ENCODE measurements at regions not wholly inside any gene's neighbourhood (a gene's known extent, or its start where the extent isn't known, plus 50 kb on each side); places are given as distances from the start of the nearest gene placed in this dataset.

GRCh38 chr6:128631031-128631430 lies 110.6 kb upstream of the PTPRK start:
- H3K4me3 ChIP-seq (ENCODE audit: low read depth in 1 of 2, low read length in 2 of 2), result no peak overlapping the region
- H3K27me3 ChIP-seq (ENCODE audit: insufficient read depth, low read length, poor library complexity), result no peaks in the 10 kb centered on the region
- no peak overlapping the region for H3K9ac ChIP-seq (ENCODE audit: low read depth, low read length)
- TF ChIP-seq CTCF (IDR thresholded peaks at IDR 0.05; ENCODE audit: borderline replicate concordance, extremely low read depth, low read length, poor library complexity, severe bottlenecking), result no peak
- no peak for TF ChIP-seq EZH2 (IDR thresholded peaks at IDR 0.05; ENCODE audit: borderline replicate concordance, low read depth, low read length, severe bottlenecking)
- H3K4me2 ChIP-seq (ENCODE audit: insufficient read depth, low read length), result no peak overlapping the region
- no peaks in the 10 kb centered on the region for H3K9me3 ChIP-seq (ENCODE audit: insufficient read depth, low read length, severe bottlenecking)
- DNase-seq (no peak), ATAC-seq (ENCODE audit: insufficient read depth, low read depth) (no peak)
- no peaks in the 10 kb centered on the region for H3K79me2 ChIP-seq (ENCODE audit: insufficient read depth, low read length)
- H3K4me1 ChIP-seq (ENCODE audit: insufficient read depth, low read length), result no peaks in the 10 kb centered on the region
- no peak overlapping the region for H2AFZ ChIP-seq (ENCODE audit: low read depth, low read length)
- no peaks in the 10 kb centered on the region for H3K36me3 ChIP-seq (ENCODE audit: insufficient read depth, low read length)
- H4K20me1 ChIP-seq (ENCODE audit: insufficient read depth, low read length), result no peaks in the 10 kb centered on the region
- no peak overlapping the region for H3K27ac ChIP-seq (ENCODE audit: low read length)

GRCh38 chr6:128630213-128630612 lies 109.8 kb upstream of the PTPRK start:
- Histone ChIP-seq H3K36me3 (ENCODE audit: insufficient read depth, low read length) (no peaks in the 10 kb centered on the region), H3K4me3 (ENCODE audit: low read depth in 1 of 2, low read length in 2 of 2) (no peak overlapping the region), H3K9ac (ENCODE audit: low read depth, low read length) (no peak overlapping the region), H3K4me2 (ENCODE audit: insufficient read depth, low read length) (no peak overlapping the region), H4K20me1 (ENCODE audit: insufficient read depth, low read length) (no peaks in the 10 kb centered on the region), H3K27ac (ENCODE audit: low read length) (no peak overlapping the region), H3K27me3 (ENCODE audit: insufficient read depth, low read length, poor library complexity) (no peaks in the 10 kb centered on the region), H3K4me1 (ENCODE audit: insufficient read depth, low read length) (no peaks in the 10 kb centered on the region), H3K9me3 (ENCODE audit: insufficient read depth, low read length, severe bottlenecking) (no peaks in the 10 kb centered on the region), H2AFZ (ENCODE audit: low read depth, low read length) (no peak overlapping the region), H3K79me2 (ENCODE audit: insufficient read depth, low read length) (no peaks in the 10 kb centered on the region)
- ATAC-seq (ENCODE audit: insufficient read depth, low read depth) (no peak), DNase-seq (no peak)
- TF ChIP-seq EZH2 (IDR thresholded peaks at IDR 0.05; ENCODE audit: borderline replicate concordance, low read depth, low read length, severe bottlenecking) (no peak), CTCF (IDR thresholded peaks at IDR 0.05; ENCODE audit: borderline replicate concordance, extremely low read depth, low read length, poor library complexity, severe bottlenecking) (no peak)

GRCh38 chr6:128617285-128617684 lies 96.9 kb upstream of the PTPRK start:
- ATAC-seq (ENCODE audit: insufficient read depth, low read depth), result no peak
- H4K20me1 ChIP-seq (ENCODE audit: insufficient read depth, low read length), result no peaks in the 10 kb centered on the region
- no peaks in the 10 kb centered on the region for H3K27me3 ChIP-seq (ENCODE audit: insufficient read depth, low read length, poor library complexity)
- no peak overlapping the region for H3K4me3 ChIP-seq (ENCODE audit: low read depth in 1 of 2, low read length in 2 of 2)
- no peaks in the 10 kb centered on the region for H3K4me1 ChIP-seq (ENCODE audit: insufficient read depth, low read length)
- TF ChIP-seq CTCF (IDR thresholded peaks at IDR 0.05; ENCODE audit: borderline replicate concordance, extremely low read depth, low read length, poor library complexity, severe bottlenecking) (no peak), EZH2 (IDR thresholded peaks at IDR 0.05; ENCODE audit: borderline replicate concordance, low read depth, low read length, severe bottlenecking) (no peak)
- no peak for DNase-seq
- H3K79me2 ChIP-seq (ENCODE audit: insufficient read depth, low read length), result no peaks in the 10 kb centered on the region
- no peak overlapping the region for H2AFZ ChIP-seq (ENCODE audit: low read depth, low read length)
- H3K9me3 ChIP-seq (ENCODE audit: insufficient read depth, low read length, severe bottlenecking), result no peaks in the 10 kb centered on the region
- H3K4me2 ChIP-seq (ENCODE audit: insufficient read depth, low read length), result no peak overlapping the region
- H3K27ac ChIP-seq (ENCODE audit: low read length), result no peak overlapping the region
- no peaks in the 10 kb centered on the region for H3K36me3 ChIP-seq (ENCODE audit: insufficient read depth, low read length)
- H3K9ac ChIP-seq (ENCODE audit: low read depth, low read length), result no peak overlapping the region

- Histone ChIP-seq H3K27ac (ENCODE audit: low read length) (no peak overlapping the region), H3K4me3 (ENCODE audit: low read depth in 1 of 2, low read length in 2 of 2) (no peak overlapping the region), H3K4me1 (ENCODE audit: insufficient read depth, low read length) (no peaks in the 10 kb centered on the region), H3K79me2 (ENCODE audit: insufficient read depth, low read length) (no peaks in the 10 kb centered on the region), H3K27me3 (ENCODE audit: insufficient read depth, low read length, poor library complexity) (no peaks in the 10 kb centered on the region), H4K20me1 (ENCODE audit: insufficient read depth, low read length) (no peaks in the 10 kb centered on the region), H3K9me3 (ENCODE audit: insufficient read depth, low read length, severe bottlenecking) (no peaks in the 10 kb centered on the region), H3K9ac (ENCODE audit: low read depth, low read length) (no peak overlapping the region), H3K36me3 (ENCODE audit: insufficient read depth, low read length) (no peaks in the 10 kb centered on the region), H2AFZ (ENCODE audit: low read depth, low read length) (no peak overlapping the region), H3K4me2 (ENCODE audit: insufficient read depth, low read length) (no peak overlapping the region)
- DNase-seq, result no peak
- no peak for TF ChIP-seq EZH2 (IDR thresholded peaks at IDR 0.05; ENCODE audit: borderline replicate concordance, low read depth, low read length, severe bottlenecking)
- TF ChIP-seq CTCF (IDR thresholded peaks at IDR 0.05; ENCODE audit: borderline replicate concordance, extremely low read depth, low read length, poor library complexity, severe bottlenecking), result no peak
- no peak for ATAC-seq (ENCODE audit: insufficient read depth, low read depth)
Observed at GRCh38 chr6:128616342-128616741, 95.9 kb upstream of the PTPRK start.
